Aorta (tissue), 5 donors: ENCODE measurements at regions not wholly inside any gene's neighbourhood (a gene's known extent, or its start where the extent isn't known, plus 50 kb on each side); places are given as distances from the start of the nearest gene placed in this dataset.
"Not testable (repeated sequence)": the region's sequence is repeated elsewhere in the genome, so short reads cannot be mapped to it uniquely, and the experiment has no call there.

Source experiments
- ATAC-seq: fragments of 200-7000 bp; cut with Tn5 transposase; one replicate; pipeline ENCODE4 v1.9.1; 2022; ENCODE audit warnings: moderate library complexity; ENCODE audit not compliant: low FRiP score
- DNase-seq, 2 donors: peaks; one replicate each; pipeline ENCODE4 v3.0.0-alpha.2; 2020
- H3K27ac ChIP-seq, 2 donors: one replicate each; pipeline ENCODE4 v1.5.1; 2013; ENCODE audit warnings: low read length in 2 of 2, mild to moderate bottlenecking in 2 of 2, moderate library complexity in 2 of 2, control low read depth in 1 of 2, inconsistent platforms in 1 of 2, low read depth in 1 of 2
- H3K27me3 ChIP-seq, 2 donors: one replicate each; pipeline ENCODE4 v1.6.1; 2013; ENCODE audit warnings: control low read depth in 1 of 2, low read length in 1 of 2, mild to moderate bottlenecking in 1 of 2, moderate library complexity in 1 of 2; ENCODE audit not compliant: insufficient read depth in 2 of 2, control insufficient read depth in 1 of 2
- H3K36me3 ChIP-seq, 2 donors: one replicate each; pipeline ENCODE4 v1.6.1; 2013; ENCODE audit warnings: control low read depth in 1 of 2, low read length in 1 of 2, mild to moderate bottlenecking in 1 of 2; ENCODE audit not compliant: insufficient read depth in 2 of 2, control insufficient read depth in 1 of 2
- H3K4me1 ChIP-seq, 2 donors: one replicate each; pipeline ENCODE4 v1.6.1; 2013; ENCODE audit warnings: low read length in 2 of 2, control low read depth in 1 of 2, mild to moderate bottlenecking in 1 of 2, moderate library complexity in 1 of 2; ENCODE audit not compliant: insufficient read depth in 2 of 2, control insufficient read depth in 1 of 2
- H3K4me3 ChIP-seq, 2 donors: one replicate each; pipeline ENCODE4 v1.5.1; 2013; ENCODE audit warnings: low read length in 2 of 2, control low read depth in 1 of 2, mild to moderate bottlenecking in 1 of 2
- H3K9me3 ChIP-seq: one replicate; pipeline ENCODE4 v1.6.1; 2013; ENCODE audit warnings: mild to moderate bottlenecking, low read length; ENCODE audit not compliant: control insufficient read depth
- WGBS, 2 donors: extraction: QIAGEN DNeasy Blood & Tissue Kit; methylation state at CpG; one replicate each; pipeline ENCODE4 v1.1.7; 2013; 5-methylcytosine and 5-hydroxymethylcytosine counted together
- intact Hi-C, 2 donors: fragments of 100-400 bp; cut with DNase I; formaldehyde crosslinking; loops; one replicate each; pipeline versions ENCODE4 v1.14.2 to v1.15.0; 2022
- donor health status: healthy with polysubstance abuse.
- donor health status: Bipolar disorder and iron deficiency.
- donor health status: DM: no; HTN: no; CAD: no.
- donor health status: DM: no; HTN: no; CAD: no.
- donor health status: DM: yes; HTN: yes; CAD: no.

DNA sequence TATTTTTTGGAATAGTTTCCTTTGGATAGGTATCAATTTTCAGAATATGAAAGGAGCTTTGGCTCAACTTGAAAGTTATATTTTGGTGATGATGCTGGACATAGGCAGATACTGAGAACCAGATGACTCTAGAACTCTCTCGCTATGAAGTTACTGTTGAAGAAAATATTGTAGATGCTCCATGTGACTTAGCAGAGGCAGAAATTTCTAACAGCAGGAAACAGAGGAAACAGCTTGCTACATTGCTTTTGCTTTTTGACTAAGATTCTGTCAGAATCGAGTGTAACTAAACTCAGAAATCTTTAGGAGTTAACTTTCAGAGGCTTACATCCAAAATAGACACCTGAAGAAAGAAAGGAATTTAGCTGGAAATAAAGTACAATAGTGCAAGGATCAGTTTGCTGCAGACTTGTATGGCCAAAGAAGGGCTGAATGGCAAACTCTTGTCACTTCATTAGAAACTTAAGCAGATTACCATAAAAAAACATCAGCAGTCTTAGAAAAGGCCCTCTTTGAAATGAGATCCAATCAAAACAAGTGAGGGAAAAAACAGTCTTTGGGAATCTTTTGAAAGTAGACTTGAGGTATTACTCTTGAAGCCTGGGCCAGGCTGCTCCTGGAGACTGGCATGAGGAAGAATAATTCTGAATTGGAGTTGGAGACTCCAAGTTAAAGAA, 911.8 kb downstream of the FSCB start:
- WGBS, 2 donors, result 65 to 66% methylated on average over 2 of the region's 2 CpGs
- Histone ChIP-seq H3K36me3 (no peaks in the 10 kb centered on the region), H3K27ac (no peak overlapping the region), H3K4me3 (no peak overlapping the region), H3K4me1 (no peaks in the 10 kb centered on the region), H3K27me3 (no peaks in the 10 kb centered on the region), H3K9me3 (no peaks in the 10 kb centered on the region)
- DNase-seq (no peak), ATAC-seq (no peak)
- intact Hi-C loops, result no loop called here

DNA sequence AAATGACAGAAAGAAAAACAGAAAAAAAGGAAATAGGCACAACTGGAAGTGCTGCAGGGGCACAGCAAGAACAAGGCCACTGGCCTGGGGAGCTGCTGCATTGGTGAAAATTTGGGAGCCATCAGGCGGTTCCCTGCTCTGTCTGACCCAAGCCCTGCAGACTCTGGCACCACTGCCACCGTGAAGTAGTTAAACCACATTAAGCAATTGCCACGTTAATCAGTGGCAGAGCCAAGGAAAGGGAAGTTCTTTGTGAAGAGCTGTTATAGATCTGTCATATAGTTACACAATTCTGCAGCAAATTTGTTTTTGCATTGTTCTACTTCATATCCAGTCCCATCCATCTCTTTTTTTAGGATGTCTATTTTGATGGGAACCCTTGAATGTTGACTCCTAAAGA, 915.3 kb downstream of the FSCB start:
- H3K9me3 ChIP-seq, result no peaks in the 10 kb centered on the region
- WGBS, 2 donors, result 52 to 56% methylated on average over 3 of the region's 3 CpGs
- H3K4me3 ChIP-seq, result no peak overlapping the region
- ATAC-seq, result no peak
- no peaks in the 10 kb centered on the region for H3K4me1 ChIP-seq
- no peak for DNase-seq
- no peaks in the 10 kb centered on the region for H3K27me3 ChIP-seq
- no peak overlapping the region for H3K27ac ChIP-seq
- H3K36me3 ChIP-seq, result no peaks in the 10 kb centered on the region
- intact Hi-C loops, result no loop called here

DNA sequence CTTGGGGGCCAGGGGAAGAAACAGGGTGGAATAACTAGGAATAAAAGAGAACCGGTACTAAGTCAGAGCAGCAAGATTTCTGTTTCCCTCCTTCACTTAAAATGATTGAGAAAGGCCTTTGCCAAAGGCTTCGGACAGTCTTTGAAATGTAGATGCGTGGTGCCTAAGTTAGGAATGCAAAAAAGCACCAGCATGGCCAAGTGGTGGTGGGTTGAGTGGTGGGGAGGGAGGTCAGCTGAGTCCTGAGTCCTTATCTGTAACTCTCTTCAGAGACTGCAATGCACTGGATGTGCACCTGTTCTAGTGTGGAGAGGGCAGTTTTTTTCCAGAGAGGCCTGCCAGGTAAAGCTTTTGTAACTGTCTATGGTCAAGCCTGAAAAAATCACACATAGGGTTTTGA, 919.9 kb downstream of the FSCB start:
- no peak overlapping the region for H3K27ac ChIP-seq
- no peak for ATAC-seq
- intact Hi-C loops, result no loop called here

DNA sequence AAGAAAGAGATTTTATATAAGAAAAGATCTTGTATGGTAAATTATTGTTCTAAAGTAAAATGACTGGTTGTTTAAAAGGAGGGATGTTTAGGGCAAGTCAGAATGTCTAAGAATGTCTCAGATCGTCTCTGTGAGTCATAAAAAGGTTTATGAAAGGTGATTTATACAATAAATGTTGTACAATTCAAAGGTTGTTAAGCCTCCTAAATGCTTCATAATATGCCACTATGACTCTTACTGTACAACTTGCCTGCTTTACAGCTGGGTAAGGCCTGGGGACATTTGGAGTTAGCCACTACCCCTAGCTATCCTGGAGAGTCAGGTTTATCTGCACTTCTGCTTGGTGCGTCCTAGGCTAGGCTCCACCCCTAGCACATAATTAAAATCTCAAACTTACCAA, 927.4 kb downstream of the FSCB start:
- Histone ChIP-seq H3K36me3 (no peaks in the 10 kb centered on the region), H3K27ac (no peak overlapping the region), H3K4me3 (no peak overlapping the region), H3K27me3 (no peaks in the 10 kb centered on the region), H3K4me1 (no peaks in the 10 kb centered on the region), H3K9me3 (peaks cover 2% of the 10 kb centered on the region)
- DNase-seq, result no peak
- intact Hi-C loops, result no loop called here
- WGBS, 2 donors, result 73 to 75% methylated on average over 2 of the region's 2 CpGs
- no peak for ATAC-seq

More for the DNA sequence above, 919.9 kb downstream of the FSCB start:
- H3K27me3 ChIP-seq, result no peaks in the 10 kb centered on the region
- no peak overlapping the region for H3K4me3 ChIP-seq
- H3K9me3 ChIP-seq, result no peaks in the 10 kb centered on the region
- no peak for DNase-seq
- no peaks in the 10 kb centered on the region for H3K4me1 ChIP-seq
- no peaks in the 10 kb centered on the region for H3K36me3 ChIP-seq
- 48 to 58% methylated on average over 3 of the region's 3 CpGs for WGBS, 2 donors

DNA sequence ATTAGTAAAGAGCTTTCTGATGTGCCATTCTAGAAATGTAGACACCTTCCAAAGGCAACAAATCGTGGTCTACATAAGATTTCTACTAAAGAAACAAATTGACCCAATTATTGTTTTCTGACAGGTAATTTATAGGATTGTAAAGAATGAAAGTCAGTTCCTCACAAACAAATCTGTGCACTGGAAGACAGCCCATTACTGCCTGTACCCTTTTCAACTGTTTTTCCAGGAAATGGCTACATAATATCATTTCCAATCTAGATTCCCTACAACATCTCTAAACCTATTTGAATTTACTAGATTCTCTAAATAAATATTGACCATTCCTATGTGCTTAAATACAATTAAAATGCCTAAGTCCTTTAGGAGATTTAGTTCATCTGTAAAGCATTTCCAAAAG, 939.1 kb downstream of the FSCB start:
- H3K27me3 ChIP-seq, result no peaks in the 10 kb centered on the region
- no peaks in the 10 kb centered on the region for H3K36me3 ChIP-seq
- ATAC-seq (no peak), DNase-seq (no peak)
- 44 to 47% methylated on average over 1 of the region's 1 CpG for WGBS, 2 donors
- no peaks in the 10 kb centered on the region for H3K9me3 ChIP-seq
- H3K27ac ChIP-seq, result no peak overlapping the region
- H3K4me3 ChIP-seq, result no peak overlapping the region
- H3K4me1 ChIP-seq, result no peaks in the 10 kb centered on the region
- intact Hi-C loops, result no loop called here

DNA sequence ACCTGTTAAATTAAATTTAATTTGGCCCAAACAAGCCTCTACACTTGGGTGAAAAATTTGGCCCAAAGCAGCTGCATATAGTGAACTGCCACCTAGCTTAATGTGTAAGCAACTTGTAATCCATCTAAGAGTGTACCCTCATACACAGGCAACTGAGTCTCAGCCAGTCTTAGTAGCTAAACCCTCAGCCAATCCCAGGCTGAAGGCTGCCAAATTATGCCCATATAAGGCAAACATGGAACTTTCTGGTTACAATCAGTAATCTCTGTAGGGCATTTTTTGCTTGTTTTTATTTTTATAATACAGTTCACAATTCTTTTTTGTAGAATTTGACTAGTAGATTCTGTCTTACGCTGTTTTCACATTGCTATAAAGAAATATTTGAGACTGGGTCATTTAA, 958.7 kb downstream of the FSCB start:
- Histone ChIP-seq H3K9me3 (no peaks in the 10 kb centered on the region), H3K27me3 (no peaks in the 10 kb centered on the region), H3K4me3 (no peak overlapping the region), H3K36me3 (no peaks in the 10 kb centered on the region), H3K4me1 (no peaks in the 10 kb centered on the region), H3K27ac (no peak overlapping the region)
- intact Hi-C loops, result no loop called here
- ATAC-seq, result no peak
- no peak for DNase-seq
- WGBS, 2 donors, result 41 to 54% methylated on average over 1 of the region's 1 CpG

DNA sequence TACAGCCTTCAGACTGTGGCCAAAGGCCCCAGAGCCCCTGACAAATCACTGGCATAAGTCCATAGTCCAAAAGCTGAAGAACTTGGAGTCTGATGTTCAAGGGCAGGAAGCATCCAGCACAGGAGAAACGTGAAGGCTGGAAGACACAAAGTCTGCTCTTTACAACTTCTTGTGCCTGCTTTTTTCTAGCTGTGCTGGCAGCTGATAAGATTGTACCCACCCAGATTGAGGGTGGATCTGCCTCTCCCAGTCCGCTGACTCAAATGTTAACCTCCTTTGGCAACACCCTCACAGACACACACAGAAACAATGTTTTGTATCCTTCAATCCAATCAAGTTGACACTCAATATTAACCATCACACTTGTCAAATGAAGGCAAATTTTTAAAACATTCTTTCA, 959.5 kb downstream of the FSCB start:
- H3K27me3 ChIP-seq, intact Hi-C loops, DNase-seq, H3K36me3 ChIP-seq, H3K27ac ChIP-seq, ATAC-seq, H3K9me3 ChIP-seq, H3K4me1 ChIP-seq, H3K4me3 ChIP-seq: not testable (repeated sequence)
- WGBS, 2 donors, result 55 to 60% methylated on average over 2 of the region's 2 CpGs

DNA sequence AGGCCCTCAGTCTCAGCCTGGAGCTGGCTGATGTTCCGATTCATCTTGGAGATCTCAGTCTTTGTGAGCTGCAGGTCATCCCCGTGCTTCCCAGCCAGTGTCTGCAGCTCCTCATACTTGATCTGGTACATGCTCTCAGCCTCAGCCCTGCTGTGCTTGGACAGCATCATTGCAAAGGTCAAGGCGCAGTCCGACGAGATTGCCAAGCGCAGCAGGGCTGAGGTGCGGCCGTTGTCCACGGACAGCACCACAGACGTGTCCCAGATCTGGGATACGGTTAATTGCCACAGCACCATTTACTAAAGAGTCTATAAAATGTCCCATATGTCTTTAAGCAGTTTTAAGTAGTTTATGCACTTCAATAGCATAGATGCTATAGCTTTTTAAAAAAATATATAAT, 965.7 kb downstream of the FSCB start:
- H3K4me3 ChIP-seq, result no peak overlapping the region
- ATAC-seq (no peak), DNase-seq (no peak)
- H3K4me1 ChIP-seq, result no peaks in the 10 kb centered on the region
- H3K36me3 ChIP-seq, result no peaks in the 10 kb centered on the region
- no peaks in the 10 kb centered on the region for H3K9me3 ChIP-seq
- peaks cover 0 to 1% of the 10 kb centered on the region in 2 donors for H3K27me3 ChIP-seq
- H3K27ac ChIP-seq, result no peak overlapping the region
- intact Hi-C loops, result no loop called here
- 84 to 92% methylated on average over 11 of the region's 11 CpGs for WGBS, 2 donors

DNA sequence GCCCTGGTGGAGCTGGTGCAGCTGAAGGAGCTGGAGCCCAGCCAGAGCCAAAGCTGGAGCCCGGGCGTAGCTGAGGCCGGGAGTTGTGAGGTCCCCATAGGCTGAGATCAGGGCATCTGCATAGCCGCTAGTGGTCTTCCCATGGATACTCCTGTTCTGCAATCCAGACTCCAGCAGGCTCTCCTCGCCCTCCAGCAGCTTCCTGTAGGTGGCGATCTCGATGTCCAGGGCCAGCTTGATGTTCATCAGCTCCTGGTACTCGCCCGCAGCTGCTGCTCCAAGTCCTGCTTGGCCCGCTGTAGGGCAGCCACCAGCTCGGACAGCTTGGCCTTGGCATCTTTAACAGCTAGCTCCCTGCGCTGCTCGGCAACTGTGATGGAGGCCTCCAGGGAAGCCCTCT, 966.1 kb downstream of the FSCB start:
- no peak overlapping the region for H3K27ac ChIP-seq
- no peak overlapping the region for H3K4me3 ChIP-seq
- H3K27me3 ChIP-seq, result peaks cover 0 to 1% of the 10 kb centered on the region in 2 donors
- no peaks in the 10 kb centered on the region for H3K36me3 ChIP-seq
- intact Hi-C loops, result no loop called here
- 86 to 91% methylated on average over 13 of the region's 13 CpGs for WGBS, 2 donors
- no peaks in the 10 kb centered on the region for H3K9me3 ChIP-seq
- H3K4me1 ChIP-seq, result no peaks in the 10 kb centered on the region
- DNase-seq (no peak), ATAC-seq (no peak)
